ENCODE measurements at regions not wholly inside any gene's neighbourhood (a gene's known extent, or its start where the extent isn't known, plus 50 kb on each side); places are given as distances from the start of the nearest gene placed in this dataset.

GRCh38 chr4:162458051-162458450 lies 294.3 kb upstream of the FSTL5 start:
- DNase-seq, result no peak

GRCh38 chr4:162457071-162457865 lies 293.5 kb upstream of the FSTL5 start:
- DNase-seq, result no peak

GRCh38 chr4:162456106-162456505 lies 292.3 kb upstream of the FSTL5 start:
- no peak for DNase-seq

GRCh38 chr4:162450531-162451035 lies 286.8 kb upstream of the FSTL5 start:
- DNase-seq, result no peak

- DNase-seq, result no peak
Observed at GRCh38 chr4:162443510-162443909, 279.7 kb upstream of the FSTL5 start.

GRCh38 chr4:162442128-162442527 lies 278.3 kb upstream of the FSTL5 start:
- DNase-seq, result no peak

GRCh38 chr4:162422312-162422711 lies 258.5 kb upstream of the FSTL5 start:
- DNase-seq, result no peak

- no peak for DNase-seq
Observed at GRCh38 chr4:162410854-162411253, 247.1 kb upstream of the FSTL5 start.

- no peak for DNase-seq
Observed at GRCh38 chr4:162409048-162409447, 245.2 kb upstream of the FSTL5 start.

GRCh38 chr4:162408309-162408708 lies 244.5 kb upstream of the FSTL5 start:
- DNase-seq, result no peak

- no peak for DNase-seq
Observed at GRCh38 chr4:162406637-162407365, 243.0 kb upstream of the FSTL5 start.

- no peak for DNase-seq
Observed at GRCh38 chr4:162403932-162404331, 240.1 kb upstream of the FSTL5 start.

- no peak for DNase-seq
Observed at GRCh38 chr4:162403419-162403818, 239.6 kb upstream of the FSTL5 start.

GRCh38 chr4:162401021-162401420 lies 237.2 kb upstream of the FSTL5 start:
- no peak for DNase-seq

- no peak for DNase-seq
Observed at GRCh38 chr4:162392946-162393345, 229.1 kb upstream of the FSTL5 start.

GRCh38 chr4:162366146-162366545 lies 202.3 kb upstream of the FSTL5 start:
- no peak for DNase-seq

- no peak for DNase-seq
Observed at GRCh38 chr4:162364651-162365050, 200.9 kb upstream of the FSTL5 start.

- DNase-seq, result no peak
Observed at GRCh38 chr4:162360369-162361149, 196.8 kb upstream of the FSTL5 start.

- DNase-seq, result no peak
Observed at GRCh38 chr4:162356181-162356580, 192.4 kb upstream of the FSTL5 start.

GRCh38 chr4:162352580-162353107 lies 188.8 kb upstream of the FSTL5 start:
- no peak for DNase-seq

GRCh38 chr4:162350331-162350730 lies 186.5 kb upstream of the FSTL5 start:
- no peak for DNase-seq

- DNase-seq, result no peak
Observed at GRCh38 chr4:162349395-162349794, 185.6 kb upstream of the FSTL5 start.

- no peak for DNase-seq
Observed at GRCh38 chr4:162347842-162348213, 184.0 kb upstream of the FSTL5 start.

Data from right kidney (tissue), 1 donor.